Medulla oblongata (tissue), 1 donor: ENCODE measurements at regions not wholly inside any gene's neighbourhood (a gene's known extent, or its start where the extent isn't known, plus 50 kb on each side); places are given as distances from the start of the nearest gene placed in this dataset.

Experiments
- DNase-seq: peaks from one replicate; pipeline ENCODE4 v3.0.0-alpha.2; 2015; ENCODE audit errors: extremely low spot score

GRCh38 chr9:129330711-129331492, 152.8 kb upstream of the IER5L start:
- DNase-seq: no peak

GRCh38 chr9:129328355-129329042, 150.4 kb upstream of the IER5L start:
- no peak for DNase-seq

- no peak for DNase-seq
Measured at GRCh38 chr9:129327552-129328328, 149.7 kb upstream of the IER5L start.

GRCh38 chr9:129326061-129327005, 148.3 kb upstream of the IER5L start:
- DNase-seq: no peak

- no peak for DNase-seq
Measured at GRCh38 chr9:129324808-129325502, 146.9 kb upstream of the IER5L start.

GRCh38 chr9:129323999-129324553, 146.0 kb upstream of the IER5L start:
- no peak for DNase-seq

- DNase-seq: no peak
Measured at GRCh38 chr9:129323376-129323998, 145.4 kb upstream of the IER5L start.

GRCh38 chr9:129322641-129323375, 144.7 kb upstream of the IER5L start:
- no peak for DNase-seq

GRCh38 chr9:129322022-129322621, 144.1 kb upstream of the IER5L start:
- DNase-seq: no peak

GRCh38 chr9:129321286-129322021, 143.4 kb upstream of the IER5L start:
- no peak for DNase-seq

GRCh38 chr9:129320575-129321285, 142.7 kb upstream of the IER5L start:
- DNase-seq: peak; percentile 84

- no peak for DNase-seq
Measured at GRCh38 chr9:129319938-129320481, 141.9 kb upstream of the IER5L start.

- DNase-seq: peak; percentile 48
Measured at GRCh38 chr9:129319076-129319937, 141.2 kb upstream of the IER5L start.

GRCh38 chr9:129318121-129319075, 140.3 kb upstream of the IER5L start:
- DNase-seq: no peak
